NCI-H2196 (cell line): ENCODE measurements at regions not wholly inside any gene's neighbourhood (a gene's known extent, or its start where the extent isn't known, plus 50 kb on each side); places are given as distances from the start of the nearest gene placed in this dataset.
"Not testable (repeated sequence)": the region's sequence is repeated elsewhere in the genome, so short reads cannot be mapped to it uniquely, and the experiment has no call there.

Source experiments
- DNase-seq: peaks from one replicate; lab custom pipeline; 2025; ENCODE audit not compliant: unreplicated experiment; lab: John Stamatoyannopoulos, UW

- DNase-seq = no peak
Observed at GRCh38 chr3:150248116-150248887, 159.8 kb upstream of the TSC22D2 start.

GRCh38 chr3:150247441-150247840 is 160.7 kb upstream of the TSC22D2 start:
- no peak for DNase-seq

GRCh38 chr3:150243466-150243865 is 164.6 kb upstream of the TSC22D2 start:
- no peak for DNase-seq

GRCh38 chr3:150242220-150242936 is 165.7 kb upstream of the TSC22D2 start:
- no peak for DNase-seq

GRCh38 chr3:150240891-150241290 is 167.2 kb upstream of the TSC22D2 start:
- no peak for DNase-seq

GRCh38 chr3:150239766-150240165 is 168.3 kb upstream of the TSC22D2 start:
- no peak for DNase-seq

GRCh38 chr3:150238995-150239619 is 169.0 kb upstream of the TSC22D2 start:
- DNase-seq = peak; percentile 53

GRCh38 chr3:150238048-150238802 is 169.9 kb upstream of the TSC22D2 start:
- peak; percentile 23 for DNase-seq

GRCh38 chr3:150237490-150237889 is 170.6 kb upstream of the TSC22D2 start:
- peak; percentile 17 for DNase-seq

GRCh38 chr3:150236316-150237082 is 171.6 kb upstream of the TSC22D2 start:
- no peak for DNase-seq

GRCh38 chr3:150235799-150236198 is 172.3 kb upstream of the TSC22D2 start:
- no peak for DNase-seq

- peak; percentile 67 for DNase-seq
Observed at GRCh38 chr3:150232992-150233451, 175.1 kb upstream of the TSC22D2 start.

- DNase-seq = no peak
Observed at GRCh38 chr3:150230037-150230436, 178.1 kb upstream of the TSC22D2 start.

- DNase-seq = not testable (repeated sequence)
Observed at GRCh38 chr3:150228626-150229025, 179.5 kb upstream of the TSC22D2 start.

- DNase-seq = peak; percentile 61
Observed at GRCh38 chr3:150227839-150228238, 180.3 kb upstream of the TSC22D2 start.

GRCh38 chr3:150225986-150226385 is 182.1 kb upstream of the TSC22D2 start:
- no peak for DNase-seq

GRCh38 chr3:150223558-150223957 is 184.5 kb upstream of the TSC22D2 start:
- DNase-seq = no peak

GRCh38 chr3:150222691-150223489 is 185.2 kb upstream of the TSC22D2 start:
- no peak for DNase-seq

- DNase-seq = no peak
Observed at GRCh38 chr3:150221904-150222523, 186.1 kb upstream of the TSC22D2 start.
